ENCODE measurements at regions not wholly inside any gene's neighbourhood (a gene's known extent, or its start where the extent isn't known, plus 50 kb on each side); places are given as distances from the start of the nearest gene placed in this dataset.

DNA sequence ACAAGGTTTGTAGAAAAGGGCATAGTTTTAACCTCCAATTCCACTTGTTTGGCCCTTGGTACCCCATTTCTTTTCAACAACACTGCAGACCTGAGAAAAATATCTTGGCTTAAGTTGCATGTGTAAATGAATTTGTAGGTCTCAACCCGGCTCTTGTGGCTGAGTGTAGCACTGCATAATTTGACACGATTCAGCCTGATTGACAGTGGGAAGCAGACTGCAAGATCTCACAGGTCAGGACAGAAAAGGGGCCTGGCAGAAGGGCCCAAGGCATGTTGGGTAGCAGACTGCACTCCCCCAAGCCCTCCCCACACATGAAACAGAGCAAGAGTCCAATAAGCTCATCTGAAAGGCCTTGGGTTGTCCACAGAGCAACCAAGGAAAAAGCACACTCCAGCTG, 169.7 kb upstream of the SMARCA2 start:
- Histone ChIP-seq H3K4me3 (no peak overlapping the region), H3K27me3 (no peaks in the 10 kb centered on the region), H3K9me3 (no peaks in the 10 kb centered on the region), H3K27ac (no peak overlapping the region), H3K4me1 (no peaks in the 10 kb centered on the region), H3K36me3 (no peaks in the 10 kb centered on the region)
- DNase-seq (ENCODE audit: low spot score): no peak
- TF ChIP-seq, protein P1, sequence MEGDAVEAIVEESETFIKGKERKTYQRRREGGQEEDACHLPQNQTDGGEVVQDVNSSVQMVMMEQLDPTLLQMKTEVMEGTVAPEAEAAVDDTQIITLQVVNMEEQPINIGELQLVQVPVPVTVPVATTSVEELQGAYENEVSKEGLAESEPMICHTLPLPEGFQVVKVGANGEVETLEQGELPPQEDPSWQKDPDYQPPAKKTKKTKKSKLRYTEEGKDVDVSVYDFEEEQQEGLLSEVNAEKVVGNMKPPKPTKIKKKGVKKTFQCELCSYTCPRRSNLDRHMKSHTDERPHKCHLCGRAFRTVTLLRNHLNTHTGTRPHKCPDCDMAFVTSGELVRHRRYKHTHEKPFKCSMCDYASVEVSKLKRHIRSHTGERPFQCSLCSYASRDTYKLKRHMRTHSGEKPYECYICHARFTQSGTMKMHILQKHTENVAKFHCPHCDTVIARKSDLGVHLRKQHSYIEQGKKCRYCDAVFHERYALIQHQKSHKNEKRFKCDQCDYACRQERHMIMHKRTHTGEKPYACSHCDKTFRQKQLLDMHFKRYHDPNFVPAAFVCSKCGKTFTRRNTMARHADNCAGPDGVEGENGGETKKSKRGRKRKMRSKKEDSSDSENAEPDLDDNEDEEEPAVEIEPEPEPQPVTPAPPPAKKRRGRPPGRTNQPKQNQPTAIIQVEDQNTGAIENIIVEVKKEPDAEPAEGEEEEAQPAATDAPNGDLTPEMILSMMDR (IDR thresholded peaks at IDR 0.05): no peak

DNA sequence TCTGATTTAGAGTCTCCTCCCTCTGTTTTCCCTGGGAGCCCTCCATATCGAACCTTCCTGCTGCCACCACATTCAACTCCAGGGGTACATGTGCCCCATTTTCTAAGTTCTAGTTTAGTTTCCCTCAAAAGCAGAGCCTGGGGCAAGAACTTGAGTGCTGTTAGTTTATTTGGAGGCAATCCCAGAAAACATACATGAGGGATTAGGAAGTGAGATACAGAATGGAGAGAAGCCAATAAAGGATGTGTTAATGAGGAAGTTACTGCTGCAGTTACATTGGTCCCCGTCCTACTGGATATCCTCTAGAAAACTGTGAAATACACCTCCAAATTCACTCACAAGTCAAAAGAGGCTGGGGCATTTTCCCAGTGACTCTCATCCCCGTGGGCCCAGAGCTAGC, 159.4 kb upstream of the SMARCA2 start:
- Histone ChIP-seq H3K4me3 (no peak overlapping the region), H3K4me1 (no peaks in the 10 kb centered on the region), H3K9me3 (peaks cover 0 to 7% of the 10 kb centered on the region in 2 donors), H3K36me3 (no peaks in the 10 kb centered on the region), H3K27me3 (no peaks in the 10 kb centered on the region), H3K27ac (no peak overlapping the region)
- no peak for DNase-seq (ENCODE audit: low spot score)
- TF ChIP-seq, protein P1 (IDR thresholded peaks at IDR 0.05): no peak

DNA sequence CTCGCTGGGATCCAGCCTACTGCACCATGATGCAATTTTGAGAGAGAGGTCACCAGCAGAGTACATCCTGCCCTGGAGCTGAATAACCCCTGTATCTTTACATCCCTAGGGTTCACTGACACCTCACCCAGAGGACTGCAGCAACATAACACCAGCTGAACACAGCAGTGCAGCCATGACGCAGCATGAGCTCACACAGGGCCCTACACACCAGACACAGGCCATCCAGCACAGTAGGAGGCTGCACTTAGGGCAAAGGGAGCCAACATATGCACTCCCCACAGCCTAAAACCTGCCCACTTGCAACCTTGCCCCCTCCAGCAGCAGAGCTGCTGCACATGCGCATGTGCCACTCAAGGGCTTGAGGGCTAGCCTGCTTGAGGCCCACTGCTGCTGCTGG, 157.3 kb upstream of the SMARCA2 start:
- H3K4me3 ChIP-seq: no peak overlapping the region
- no peak for DNase-seq (ENCODE audit: low spot score)
- H3K4me1 ChIP-seq: no peaks in the 10 kb centered on the region
- TF ChIP-seq, protein P1 (IDR thresholded peaks at IDR 0.05): no peak
- H3K9me3 ChIP-seq: peaks cover 0 to 13% of the 10 kb centered on the region in 2 donors
- H3K27me3 ChIP-seq: no peaks in the 10 kb centered on the region
- H3K27ac ChIP-seq: no peak overlapping the region
- no peaks in the 10 kb centered on the region for H3K36me3 ChIP-seq

DNA sequence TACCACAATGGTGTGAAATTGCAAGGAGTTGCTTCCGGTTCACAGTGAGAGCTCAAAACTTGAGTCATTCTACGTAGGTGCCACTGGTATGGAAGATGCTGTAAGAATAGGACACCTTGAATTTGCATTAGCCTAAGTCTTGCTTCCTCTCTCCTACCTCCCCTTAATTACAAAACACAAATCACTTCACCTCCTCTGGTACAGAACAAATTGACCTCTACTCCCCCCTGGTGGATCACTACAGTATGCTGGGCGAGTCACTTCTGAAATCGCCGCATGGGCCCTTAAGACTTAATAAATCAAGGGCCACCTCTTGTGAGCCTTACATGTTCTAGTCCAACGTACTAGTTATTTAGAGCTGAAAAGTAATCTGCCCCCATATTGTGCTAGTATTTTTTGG, 145.3 kb upstream of the SMARCA2 start:
- DNase-seq (ENCODE audit: low spot score): no peak
- TF ChIP-seq, protein P1 (IDR thresholded peaks at IDR 0.05): no peak
- H3K9me3 ChIP-seq: no peaks in the 10 kb centered on the region

DNA sequence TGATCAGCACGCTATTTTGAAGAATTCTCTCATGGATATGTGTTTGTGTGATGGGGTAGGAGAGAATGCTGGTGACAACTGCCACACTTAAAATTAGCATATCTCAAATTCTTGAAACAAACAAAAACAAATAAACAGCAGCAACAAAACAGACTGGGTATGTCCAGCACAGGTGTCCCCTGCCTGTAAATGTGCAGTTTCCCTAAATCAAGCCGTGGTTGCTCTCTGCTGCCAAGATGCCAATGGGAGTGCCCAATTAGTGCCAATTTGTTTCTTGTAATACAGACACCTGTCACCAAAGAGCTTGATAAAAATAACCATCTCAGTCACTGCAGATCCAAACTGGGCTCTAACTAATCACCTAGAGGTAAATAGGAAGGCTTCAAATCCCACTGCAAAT, 144.2 kb upstream of the SMARCA2 start:
- no peaks in the 10 kb centered on the region for H3K36me3 ChIP-seq
- no peaks in the 10 kb centered on the region for H3K27me3 ChIP-seq
- H3K9me3 ChIP-seq: no peaks in the 10 kb centered on the region
- H3K27ac ChIP-seq: no peak overlapping the region
- DNase-seq (ENCODE audit: low spot score): no peak
- no peaks in the 10 kb centered on the region for H3K4me1 ChIP-seq
- TF ChIP-seq, protein P1 (IDR thresholded peaks at IDR 0.05): no peak
- H3K4me3 ChIP-seq: no peak overlapping the region

More for the DNA sequence above, 145.3 kb upstream of the SMARCA2 start:
- H3K4me3 ChIP-seq: no peak overlapping the region
- H3K4me1 ChIP-seq: no peaks in the 10 kb centered on the region
- H3K27me3 ChIP-seq: no peaks in the 10 kb centered on the region
- no peak overlapping the region for H3K27ac ChIP-seq
- H3K36me3 ChIP-seq: no peaks in the 10 kb centered on the region

DNA sequence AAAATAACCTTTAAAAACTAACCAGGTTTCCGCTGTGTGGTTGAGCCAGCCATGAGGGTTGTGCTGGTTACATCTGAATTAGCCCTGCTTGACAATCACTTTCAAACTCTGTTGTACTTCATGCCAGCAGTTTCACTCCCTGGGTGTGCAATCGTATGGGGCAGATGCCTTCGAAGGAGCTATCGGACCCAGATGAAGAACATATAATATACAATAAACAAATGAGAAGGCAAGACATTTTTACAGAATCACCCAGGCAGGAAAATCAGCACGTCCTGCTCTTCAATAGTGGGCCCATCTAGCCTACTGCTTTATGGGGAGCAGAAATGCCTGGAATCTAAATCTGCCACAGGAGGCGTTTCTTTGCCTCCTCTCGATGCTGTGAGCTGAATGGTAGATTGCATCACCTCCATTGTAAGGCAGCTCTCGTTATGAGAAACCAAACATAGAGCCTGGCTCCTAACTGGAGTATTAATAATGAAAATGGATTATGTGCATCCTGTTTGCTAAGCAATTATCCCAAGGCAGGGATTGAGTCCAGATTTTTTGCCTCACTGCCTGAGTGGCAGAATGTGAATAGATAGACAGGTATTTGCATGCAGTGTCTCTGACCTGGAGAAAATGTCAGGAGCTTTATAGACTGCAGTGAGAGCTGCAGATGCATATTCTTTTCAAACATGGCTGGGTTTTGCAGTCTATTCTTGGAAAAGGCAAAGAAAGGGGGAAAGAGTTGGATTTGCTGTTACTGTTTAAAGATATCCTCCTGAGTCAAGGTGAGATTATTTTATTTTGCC, 143.3 kb upstream of the SMARCA2 start:
- Histone ChIP-seq H3K36me3 (no peaks in the 10 kb centered on the region), H3K4me3 (no peak overlapping the region), H3K27me3 (no peaks in the 10 kb centered on the region), H3K27ac (no peak overlapping the region), H3K4me1 (no peaks in the 10 kb centered on the region), H3K9me3 (no peaks in the 10 kb centered on the region)
- no peak for DNase-seq (ENCODE audit: low spot score)
- TF ChIP-seq, protein P1 (IDR thresholded peaks at IDR 0.05): no peak

Measured in right atrium auricular region (tissue), 2 donors.